KMS-11 (cell line): ENCODE measurements at regions not wholly inside any gene's neighbourhood (a gene's known extent, or its start where the extent isn't known, plus 50 kb on each side); places are given as distances from the start of the nearest gene placed in this dataset.

Experiments used
- H2AFZ ChIP-seq: fragments of 200-600 bp; sonication (generic); 2 replicates; pipeline ENCODE4 v1.6.1; 2016; ENCODE audit warnings: antibody characterized with exemption, mixed run types, low read depth
- H3K27ac ChIP-seq: fragments of 200-600 bp; sonication (generic); 2 replicates; pipeline ENCODE4 v1.6.1; 2016; ENCODE audit warnings: mild to moderate bottlenecking, mixed run types
- H3K27me3 ChIP-seq: fragments of 200-600 bp; sonication (generic); 2 replicates; pipeline ENCODE4 v1.6.1; 2017; ENCODE audit warnings: mild to moderate bottlenecking, low read depth, mixed run types, moderate library complexity; ENCODE audit not compliant: insufficient read depth
- H3K36me3 ChIP-seq: fragments of 200-600 bp; sonication (generic); 2 replicates; pipeline ENCODE4 v1.6.1; 2017; ENCODE audit warnings: mild to moderate bottlenecking, mixed run types; ENCODE audit not compliant: insufficient read depth
- H3K4me1 ChIP-seq: fragments of 200-600 bp; sonication (generic); 2 replicates; pipeline ENCODE4 v1.6.1; 2016; ENCODE audit warnings: mild to moderate bottlenecking, low read depth, mixed run types; ENCODE audit not compliant: poor library complexity, severe bottlenecking
- H3K4me2 ChIP-seq: fragments of 200-600 bp; sonication (generic); 2 replicates; pipeline ENCODE4 v1.7.0; 2016; ENCODE audit warnings: mild to moderate bottlenecking, mixed run types
- H3K4me3 ChIP-seq: fragments of 200-600 bp; sonication (generic); IDR thresholded peaks from 2 replicates; pipeline ENCODE4 v1.6.1; 2017; ENCODE audit warnings: low read depth, low read length, mixed read lengths; ENCODE audit not compliant: insufficient read depth
- H3K79me2 ChIP-seq: fragments of 200-600 bp; sonication (generic); 2 replicates; pipeline ENCODE4 v1.6.1; 2016; ENCODE audit warnings: low read depth, mixed run types; ENCODE audit not compliant: insufficient read depth
- H3K9ac ChIP-seq: fragments of 200-600 bp; sonication (generic); 2 replicates; pipeline ENCODE4 v1.6.1; 2016; ENCODE audit warnings: mild to moderate bottlenecking, mixed run types
- H4K20me1 ChIP-seq: fragments of 200-600 bp; sonication (generic); 2 replicates; pipeline ENCODE4 v1.6.1; 2016; ENCODE audit warnings: mild to moderate bottlenecking, mixed run types; ENCODE audit not compliant: insufficient read depth
- TF ChIP-seq, protein P1 (sequence below): fragments of 200-600 bp; sonication (generic); conservative IDR thresholded peaks from 2 replicates; pipeline ENCODE4 v1.6.1; 2017; ENCODE audit warnings: low read depth, mild to moderate bottlenecking, antibody characterized with exemption, low read length, moderate library complexity, mixed read lengths

DNA sequence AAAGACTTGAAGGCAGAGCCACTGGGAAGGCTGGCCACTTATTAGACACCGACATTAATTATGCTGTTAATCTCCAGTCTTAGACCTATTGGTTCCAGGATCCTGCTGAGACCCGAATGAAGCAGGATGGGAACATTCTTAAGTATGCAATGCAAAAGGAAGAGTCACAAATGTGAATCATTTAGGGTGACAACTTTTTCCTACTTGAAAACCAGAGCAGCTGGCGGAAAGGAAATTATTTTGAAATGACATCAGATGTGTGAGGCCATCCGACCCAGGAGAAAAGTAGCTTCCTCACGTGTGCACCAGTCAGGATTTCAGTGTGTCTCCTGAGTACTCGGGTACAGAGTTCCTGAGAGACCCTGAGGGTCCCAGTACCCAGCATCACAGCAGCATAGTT is 222.9 kb upstream of the NCKAP5 start:
- no peak overlapping the region for H3K4me3 ChIP-seq
- no peaks in the 10 kb centered on the region for H3K4me1 ChIP-seq
- H3K79me2 ChIP-seq = no peaks in the 10 kb centered on the region
- H3K36me3 ChIP-seq = no peaks in the 10 kb centered on the region
- H3K4me2 ChIP-seq = no peak overlapping the region
- H3K27ac ChIP-seq = no peak overlapping the region
- TF ChIP-seq, protein P1, sequence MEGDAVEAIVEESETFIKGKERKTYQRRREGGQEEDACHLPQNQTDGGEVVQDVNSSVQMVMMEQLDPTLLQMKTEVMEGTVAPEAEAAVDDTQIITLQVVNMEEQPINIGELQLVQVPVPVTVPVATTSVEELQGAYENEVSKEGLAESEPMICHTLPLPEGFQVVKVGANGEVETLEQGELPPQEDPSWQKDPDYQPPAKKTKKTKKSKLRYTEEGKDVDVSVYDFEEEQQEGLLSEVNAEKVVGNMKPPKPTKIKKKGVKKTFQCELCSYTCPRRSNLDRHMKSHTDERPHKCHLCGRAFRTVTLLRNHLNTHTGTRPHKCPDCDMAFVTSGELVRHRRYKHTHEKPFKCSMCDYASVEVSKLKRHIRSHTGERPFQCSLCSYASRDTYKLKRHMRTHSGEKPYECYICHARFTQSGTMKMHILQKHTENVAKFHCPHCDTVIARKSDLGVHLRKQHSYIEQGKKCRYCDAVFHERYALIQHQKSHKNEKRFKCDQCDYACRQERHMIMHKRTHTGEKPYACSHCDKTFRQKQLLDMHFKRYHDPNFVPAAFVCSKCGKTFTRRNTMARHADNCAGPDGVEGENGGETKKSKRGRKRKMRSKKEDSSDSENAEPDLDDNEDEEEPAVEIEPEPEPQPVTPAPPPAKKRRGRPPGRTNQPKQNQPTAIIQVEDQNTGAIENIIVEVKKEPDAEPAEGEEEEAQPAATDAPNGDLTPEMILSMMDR = no peak
- H2AFZ ChIP-seq = no peak overlapping the region
- H4K20me1 ChIP-seq = no peaks in the 10 kb centered on the region
- no peak overlapping the region for H3K9ac ChIP-seq
- H3K27me3 ChIP-seq = no peaks in the 10 kb centered on the region

DNA sequence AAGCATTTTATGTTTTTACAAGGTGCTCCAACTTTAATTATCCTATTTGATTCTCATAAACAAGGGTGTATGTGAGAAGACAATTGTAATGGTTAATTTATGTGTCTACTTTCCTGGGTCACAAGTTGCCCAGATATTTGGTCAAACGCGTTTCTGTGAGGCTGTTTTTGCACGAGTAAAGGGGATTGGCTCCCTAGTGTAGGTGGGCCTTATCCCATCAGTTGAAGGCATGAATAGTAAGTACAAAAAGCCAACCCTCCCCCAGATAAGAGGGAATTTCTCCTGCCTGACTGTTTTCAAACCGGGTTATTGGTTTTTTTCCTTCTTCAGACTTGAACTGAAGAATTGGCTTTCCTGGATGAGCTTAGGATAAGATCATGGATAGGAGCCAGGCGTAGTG is 224.0 kb upstream of the NCKAP5 start:
- TF ChIP-seq, protein P1 = no peak
- Histone ChIP-seq H2AFZ (no peak overlapping the region), H3K79me2 (no peaks in the 10 kb centered on the region), H3K9ac (no peak overlapping the region), H3K4me3 (no peak overlapping the region), H3K36me3 (no peaks in the 10 kb centered on the region), H3K27ac (no peak overlapping the region), H4K20me1 (no peaks in the 10 kb centered on the region), H3K4me1 (no peaks in the 10 kb centered on the region), H3K4me2 (no peak overlapping the region), H3K27me3 (no peaks in the 10 kb centered on the region)

DNA sequence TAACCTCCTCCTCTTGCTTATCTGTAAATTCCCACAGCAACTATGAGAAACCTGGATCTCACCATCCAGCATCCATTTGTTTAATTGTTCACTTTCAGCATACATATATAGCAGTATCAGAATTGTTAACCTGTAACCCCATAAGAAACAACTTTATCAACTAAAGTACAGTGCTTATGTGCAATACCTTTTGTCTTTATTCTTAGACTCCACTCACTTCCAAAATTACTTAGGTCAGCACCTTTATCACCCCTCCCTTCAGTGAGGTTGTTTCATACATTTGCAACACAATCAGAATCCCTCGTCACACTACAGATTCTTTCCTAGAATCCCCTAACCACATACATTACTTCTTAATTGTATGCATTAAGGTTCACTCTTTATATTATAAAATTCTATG is 225.9 kb upstream of the NCKAP5 start:
- Histone ChIP-seq H3K4me2 (no peak overlapping the region), H3K27me3 (no peaks in the 10 kb centered on the region), H3K9ac (no peak overlapping the region), H3K36me3 (no peaks in the 10 kb centered on the region), H3K4me1 (no peaks in the 10 kb centered on the region), H3K79me2 (no peaks in the 10 kb centered on the region), H3K27ac (no peak overlapping the region), H2AFZ (no peak overlapping the region), H3K4me3 (no peak overlapping the region), H4K20me1 (no peaks in the 10 kb centered on the region)
- TF ChIP-seq, protein P1 = no peak

DNA sequence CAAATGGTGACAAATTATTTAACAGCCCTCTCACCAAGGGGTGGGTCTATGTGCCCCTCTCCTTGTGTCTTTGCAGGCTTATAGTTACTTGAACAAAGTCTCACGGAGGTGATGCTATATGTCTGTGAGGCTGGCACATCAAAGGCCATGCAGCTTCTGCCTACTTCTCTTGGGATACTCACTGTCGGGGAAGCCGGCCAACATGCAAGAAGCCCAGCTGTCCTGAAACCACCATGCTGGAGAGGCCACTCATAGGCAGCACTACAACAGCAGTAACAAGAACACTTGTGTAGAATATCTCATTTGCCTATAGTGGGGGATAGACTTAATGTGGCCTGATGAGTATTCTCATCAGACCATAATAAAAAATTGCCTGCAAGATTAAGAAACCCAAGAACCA is 233.7 kb upstream of the NCKAP5 start:
- TF ChIP-seq, protein P1 = no peak

More for the DNA sequence above, 233.7 kb upstream of the NCKAP5 start:
- no peak overlapping the region for H3K9ac ChIP-seq
- no peak overlapping the region for H3K4me2 ChIP-seq
- no peaks in the 10 kb centered on the region for H3K36me3 ChIP-seq
- no peaks in the 10 kb centered on the region for H3K27me3 ChIP-seq
- no peaks in the 10 kb centered on the region for H3K79me2 ChIP-seq
- H3K4me3 ChIP-seq = no peak overlapping the region
- no peaks in the 10 kb centered on the region for H4K20me1 ChIP-seq
- H3K4me1 ChIP-seq = no peaks in the 10 kb centered on the region
- no peak overlapping the region for H2AFZ ChIP-seq
- no peak overlapping the region for H3K27ac ChIP-seq
